ENCODE measurements at regions not wholly inside any gene's neighbourhood (a gene's known extent, or its start where the extent isn't known, plus 50 kb on each side); places are given as distances from the start of the nearest gene placed in this dataset.

DNA sequence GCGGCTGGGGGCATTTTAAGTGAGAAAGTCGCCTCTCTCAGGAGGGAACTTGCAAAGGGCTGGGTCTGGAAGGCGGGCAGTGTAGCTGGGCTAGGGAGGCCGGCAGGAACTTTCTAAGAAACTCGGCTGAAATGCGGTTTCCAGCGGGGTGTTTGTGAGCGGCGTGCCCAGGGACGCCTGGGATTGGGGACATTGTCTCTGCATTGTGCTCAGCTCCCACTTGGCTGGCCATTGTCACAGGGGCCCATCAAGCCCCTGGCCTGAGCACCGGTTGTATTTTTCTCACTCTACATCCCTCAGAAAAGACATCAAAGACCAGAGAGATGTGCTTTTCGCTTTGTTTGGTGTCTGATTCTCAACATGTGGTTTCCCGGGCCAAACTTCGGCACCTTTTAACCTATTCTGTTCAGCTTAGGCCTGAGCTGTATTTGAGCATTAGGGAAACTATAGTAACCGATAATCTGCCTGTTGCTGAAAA, 291.1 kb upstream of the IRX3 start:
- TF ChIP-seq, protein P1, sequence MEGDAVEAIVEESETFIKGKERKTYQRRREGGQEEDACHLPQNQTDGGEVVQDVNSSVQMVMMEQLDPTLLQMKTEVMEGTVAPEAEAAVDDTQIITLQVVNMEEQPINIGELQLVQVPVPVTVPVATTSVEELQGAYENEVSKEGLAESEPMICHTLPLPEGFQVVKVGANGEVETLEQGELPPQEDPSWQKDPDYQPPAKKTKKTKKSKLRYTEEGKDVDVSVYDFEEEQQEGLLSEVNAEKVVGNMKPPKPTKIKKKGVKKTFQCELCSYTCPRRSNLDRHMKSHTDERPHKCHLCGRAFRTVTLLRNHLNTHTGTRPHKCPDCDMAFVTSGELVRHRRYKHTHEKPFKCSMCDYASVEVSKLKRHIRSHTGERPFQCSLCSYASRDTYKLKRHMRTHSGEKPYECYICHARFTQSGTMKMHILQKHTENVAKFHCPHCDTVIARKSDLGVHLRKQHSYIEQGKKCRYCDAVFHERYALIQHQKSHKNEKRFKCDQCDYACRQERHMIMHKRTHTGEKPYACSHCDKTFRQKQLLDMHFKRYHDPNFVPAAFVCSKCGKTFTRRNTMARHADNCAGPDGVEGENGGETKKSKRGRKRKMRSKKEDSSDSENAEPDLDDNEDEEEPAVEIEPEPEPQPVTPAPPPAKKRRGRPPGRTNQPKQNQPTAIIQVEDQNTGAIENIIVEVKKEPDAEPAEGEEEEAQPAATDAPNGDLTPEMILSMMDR (IDR thresholded peaks at IDR 0.05), result no peak
- TF ChIP-seq POLR2A (IDR thresholded peaks at IDR 0.05) (no peak), EP300 (IDR thresholded peaks at IDR 0.05) (no peak)

Measured in ovary (tissue), 3 donors.